GM18858 (cell line): ENCODE measurements at regions not wholly inside any gene's neighbourhood (a gene's known extent, or its start where the extent isn't known, plus 50 kb on each side); places are given as distances from the start of the nearest gene placed in this dataset.

Experiments
- ATAC-seq: cut with Tn5 transposase; IDR thresholded peaks from one replicate; pipeline ENCODE4 v1.9.1; 2021; ENCODE audit not compliant: unreplicated experiment

- no peak for ATAC-seq
These were observed 118.7 kb upstream of the CD180 start for GRCh38 chr5:67315082-67315989.

- ATAC-seq: no peak
These were observed 115.1 kb upstream of the CD180 start for GRCh38 chr5:67311701-67312100.

- no peak for ATAC-seq
These were observed 114.6 kb upstream of the CD180 start for GRCh38 chr5:67311208-67311607.

- ATAC-seq: no peak
These were observed 114.1 kb upstream of the CD180 start for GRCh38 chr5:67310740-67311139.

- ATAC-seq: no peak
These were observed 113.6 kb upstream of the CD180 start for GRCh38 chr5:67310169-67310568.

GRCh38 chr5:67308988-67309688 lies 112.5 kb upstream of the CD180 start:
- no peak for ATAC-seq

- ATAC-seq: no peak
These were observed 110.5 kb upstream of the CD180 start for GRCh38 chr5:67306965-67307607.

GRCh38 chr5:67305913-67306710 lies 109.5 kb upstream of the CD180 start:
- no peak for ATAC-seq

- ATAC-seq: no peak
These were observed 108.8 kb upstream of the CD180 start for GRCh38 chr5:67305401-67305800.

GRCh38 chr5:67303356-67303755 lies 106.8 kb upstream of the CD180 start:
- ATAC-seq: no peak

GRCh38 chr5:67301285-67301903 lies 104.8 kb upstream of the CD180 start:
- ATAC-seq: no peak

- ATAC-seq: no peak
These were observed 103.7 kb upstream of the CD180 start for GRCh38 chr5:67300326-67300725.

GRCh38 chr5:67299231-67299735 lies 102.7 kb upstream of the CD180 start:
- ATAC-seq: no peak

GRCh38 chr5:67297802-67298532 lies 101.4 kb upstream of the CD180 start:
- no peak for ATAC-seq

- ATAC-seq: no peak
These were observed 100.8 kb upstream of the CD180 start for GRCh38 chr5:67297376-67297775.

GRCh38 chr5:67294266-67294938 lies 97.8 kb upstream of the CD180 start:
- no peak for ATAC-seq

- ATAC-seq: no peak
These were observed 96.6 kb upstream of the CD180 start for GRCh38 chr5:67293226-67293625.

GRCh38 chr5:67292201-67292940 lies 95.8 kb upstream of the CD180 start:
- ATAC-seq: no peak
